Liver (tissue), 8 donors: ENCODE measurements at regions not wholly inside any gene's neighbourhood (a gene's known extent, or its start where the extent isn't known, plus 50 kb on each side); places are given as distances from the start of the nearest gene placed in this dataset.

ENCODE experiments used
- DNase-seq: peaks from one replicate; pipeline ENCODE4 v3.0.0-alpha.2; 2017; ENCODE audit warnings: low spot score
- H3K27ac ChIP-seq, 2 donors: one replicate each; pipeline ENCODE4 v1.7.0; 2013; ENCODE audit warnings: inconsistent platforms in 2 of 2, low read length in 2 of 2, control low read depth in 1 of 2, low read depth in 1 of 2, mild to moderate bottlenecking in 1 of 2
- H3K27me3 ChIP-seq, 4 donors: one replicate each; pipeline versions ENCODE4 v1.6.1 to v1.7.0; 2013; ENCODE audit warnings: low read length in 3 of 4, inconsistent platforms in 1 of 4, mild to moderate bottlenecking in 1 of 4, moderate library complexity in 1 of 4; ENCODE audit not compliant: control insufficient read depth in 4 of 4, insufficient read depth in 4 of 4
- H3K36me3 ChIP-seq, 4 donors: one replicate each; pipeline versions ENCODE4 v1.6.1 to v1.7.0; 2013; ENCODE audit warnings: low read length in 3 of 4, mild to moderate bottlenecking in 3 of 4, low read depth in 1 of 4, moderate library complexity in 1 of 4; ENCODE audit not compliant: control insufficient read depth in 4 of 4, insufficient read depth in 3 of 4
- H3K4me1 ChIP-seq, 4 donors: one replicate each; pipeline versions ENCODE4 v1.6.1 to v1.7.0; 2013; ENCODE audit warnings: low read length in 3 of 4, mild to moderate bottlenecking in 3 of 4, moderate library complexity in 1 of 4; ENCODE audit not compliant: control insufficient read depth in 4 of 4, insufficient read depth in 4 of 4
- H3K4me3 ChIP-seq, 3 donors: one replicate each; pipeline versions ENCODE4 v1.6.1 to v1.7.0; 2013; ENCODE audit warnings: low read length in 3 of 3, control low read depth in 1 of 3, low read depth in 1 of 3, mild to moderate bottlenecking in 1 of 3
- H3K9ac ChIP-seq, 2 donors: one replicate each; pipeline ENCODE4 v1.7.0; 2013; ENCODE audit warnings: low read length in 2 of 2, mild to moderate bottlenecking in 2 of 2, moderate library complexity in 2 of 2, control low read depth in 1 of 2, low read depth in 1 of 2
- H3K9me3 ChIP-seq, 4 donors: one replicate each; pipeline versions ENCODE4 v1.6.1 to v1.7.0; 2013; ENCODE audit warnings: low read length in 3 of 4; ENCODE audit not compliant: control insufficient read depth in 4 of 4
- EGR1 ChIP-seq, 2 donors: IDR thresholded peaks; 2 replicates each; pipeline ENCODE4 v1.6.1; 2016 to 2018; ENCODE audit warnings: antibody characterized with exemption in 2 of 2, low read depth in 2 of 2
- FOXA1 ChIP-seq: IDR thresholded peaks from 2 replicates; pipeline ENCODE4 v1.6.1; 2016; ENCODE audit warnings: antibody characterized with exemption
- FOXA2 ChIP-seq: IDR thresholded peaks from 2 replicates; pipeline ENCODE4 v1.6.1; 2016; ENCODE audit warnings: antibody characterized with exemption
- GABPA ChIP-seq, 2 donors: IDR thresholded peaks in 1 of 2; conservative IDR thresholded peaks in 1 of 2; 2 replicates each; pipeline ENCODE4 v1.6.1; 2016; ENCODE audit warnings: antibody characterized with exemption in 2 of 2, mild to moderate bottlenecking in 1 of 2, moderate library complexity in 1 of 2
- HNF4A ChIP-seq, 2 donors: conservative IDR thresholded peaks; 2 replicates each; pipeline ENCODE4 v1.6.1; 2016; ENCODE audit warnings: antibody characterized with exemption in 2 of 2, mild to moderate bottlenecking in 2 of 2
- HNF4G ChIP-seq: IDR thresholded peaks from 2 replicates; pipeline ENCODE4 v1.6.1; 2016; ENCODE audit warnings: antibody characterized with exemption
- JUND ChIP-seq, 2 donors: IDR thresholded peaks; 2 replicates each; pipeline ENCODE4 v1.6.1; 2016; ENCODE audit warnings: antibody characterized with exemption in 2 of 2
- NR2F2 ChIP-seq: IDR thresholded peaks from 2 replicates; pipeline ENCODE4 v1.6.1; 2016; ENCODE audit warnings: antibody characterized with exemption
- RAD21 ChIP-seq, 2 donors: IDR thresholded peaks; 2 replicates each; pipeline ENCODE4 v1.6.1; 2016; ENCODE audit warnings: antibody characterized with exemption in 2 of 2, mild to moderate bottlenecking in 2 of 2
- RXRA ChIP-seq, 2 donors: IDR thresholded peaks; 2 replicates each; pipeline ENCODE4 v1.6.1; 2017 to 2018; ENCODE audit warnings: antibody characterized with exemption in 2 of 2, mild to moderate bottlenecking in 1 of 2
- SP1 ChIP-seq: IDR thresholded peaks from 2 replicates; pipeline ENCODE4 v1.6.1; 2018; ENCODE audit warnings: antibody characterized with exemption, mild to moderate bottlenecking
- TAF1 ChIP-seq: conservative IDR thresholded peaks from 2 replicates; pipeline ENCODE4 v1.6.1; 2016; ENCODE audit warnings: antibody characterized with exemption, mild to moderate bottlenecking
- YY1 ChIP-seq: IDR thresholded peaks from 2 replicates; pipeline ENCODE4 v1.6.1; 2016; ENCODE audit warnings: antibody characterized with exemption, mild to moderate bottlenecking
- WGBS: extraction: QIAGEN DNeasy Blood & Tissue Kit; methylation state at CpG from one replicate; pipeline ENCODE4 v1.1.7; 2013; 5-methylcytosine and 5-hydroxymethylcytosine counted together
- TF ChIP-seq, protein P1 (sequence below): IDR thresholded peaks from 2 replicates; pipeline ENCODE4 v1.6.1; 2016; ENCODE audit warnings: antibody characterized with exemption
- TF ChIP-seq, protein P2 (sequence below): IDR thresholded peaks from 2 replicates; pipeline ENCODE4 v1.6.1; 2016; ENCODE audit warnings: antibody characterized with exemption
- TF ChIP-seq, protein P3 (sequence below): IDR thresholded peaks from 2 replicates; pipeline ENCODE4 v1.6.1; 2016; ENCODE audit warnings: antibody characterized with exemption, mild to moderate bottlenecking
- TF ChIP-seq, protein P4 (sequence below): IDR thresholded peaks from 2 replicates; pipeline ENCODE4 v1.6.1; 2016; ENCODE audit warnings: antibody characterized with exemption
- TF ChIP-seq, protein P5 (sequence below): fragments of 150-350 bp; IDR thresholded peaks from 2 replicates; pipeline ENCODE4 v1.5.1; 2017; ENCODE audit warnings: improper control_type of control experiment, low read depth, low read length; ENCODE audit not compliant: missing input control
- donor health status: healthy.
- donor health status: healthy.
- donor health status: healthy.
- donor health status: healthy.
- donor health status: healthy.

DNA sequence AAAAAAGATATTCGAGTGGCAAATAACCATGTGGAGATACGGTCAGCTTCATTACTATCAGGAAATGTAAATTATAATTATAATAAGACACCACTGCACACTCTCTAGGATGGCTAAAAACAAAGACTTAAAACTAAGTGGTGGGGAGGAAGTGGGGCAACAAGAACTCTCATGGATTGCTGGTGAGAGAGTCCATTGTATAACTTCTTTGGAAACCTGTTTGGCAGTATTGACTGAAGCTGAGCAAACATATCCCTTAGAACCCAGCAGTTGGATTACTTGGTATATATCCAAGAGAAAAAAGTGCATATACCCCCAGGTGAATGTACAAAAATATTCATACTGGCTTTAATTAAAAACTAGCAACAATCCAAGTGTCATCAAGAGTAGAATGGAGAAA lies 133.7 kb upstream of the CTBP2 start:
- 78% methylated on average over 2 of the region's 2 CpGs for WGBS
- no peak overlapping the region for H3K4me3 ChIP-seq
- H3K27ac ChIP-seq = no peak overlapping the region
- peaks cover 0 to 2% (median 0%) of the 10 kb centered on the region in 4 donors for H3K27me3 ChIP-seq
- H3K4me1 ChIP-seq = no peaks in the 10 kb centered on the region
- no peaks in the 10 kb centered on the region for H3K9me3 ChIP-seq
- DNase-seq = no peak
- H3K9ac ChIP-seq = no peak overlapping the region
- H3K36me3 ChIP-seq = no peaks in the 10 kb centered on the region
- TF ChIP-seq, protein P1, sequence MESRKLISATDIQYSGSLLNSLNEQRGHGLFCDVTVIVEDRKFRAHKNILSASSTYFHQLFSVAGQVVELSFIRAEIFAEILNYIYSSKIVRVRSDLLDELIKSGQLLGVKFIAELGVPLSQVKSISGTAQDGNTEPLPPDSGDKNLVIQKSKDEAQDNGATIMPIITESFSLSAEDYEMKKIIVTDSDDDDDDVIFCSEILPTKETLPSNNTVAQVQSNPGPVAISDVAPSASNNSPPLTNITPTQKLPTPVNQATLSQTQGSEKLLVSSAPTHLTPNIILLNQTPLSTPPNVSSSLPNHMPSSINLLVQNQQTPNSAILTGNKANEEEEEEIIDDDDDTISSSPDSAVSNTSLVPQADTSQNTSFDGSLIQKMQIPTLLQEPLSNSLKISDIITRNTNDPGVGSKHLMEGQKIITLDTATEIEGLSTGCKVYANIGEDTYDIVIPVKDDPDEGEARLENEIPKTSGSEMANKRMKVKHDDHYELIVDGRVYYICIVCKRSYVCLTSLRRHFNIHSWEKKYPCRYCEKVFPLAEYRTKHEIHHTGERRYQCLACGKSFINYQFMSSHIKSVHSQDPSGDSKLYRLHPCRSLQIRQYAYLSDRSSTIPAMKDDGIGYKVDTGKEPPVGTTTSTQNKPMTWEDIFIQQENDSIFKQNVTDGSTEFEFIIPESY = no peak

DNA sequence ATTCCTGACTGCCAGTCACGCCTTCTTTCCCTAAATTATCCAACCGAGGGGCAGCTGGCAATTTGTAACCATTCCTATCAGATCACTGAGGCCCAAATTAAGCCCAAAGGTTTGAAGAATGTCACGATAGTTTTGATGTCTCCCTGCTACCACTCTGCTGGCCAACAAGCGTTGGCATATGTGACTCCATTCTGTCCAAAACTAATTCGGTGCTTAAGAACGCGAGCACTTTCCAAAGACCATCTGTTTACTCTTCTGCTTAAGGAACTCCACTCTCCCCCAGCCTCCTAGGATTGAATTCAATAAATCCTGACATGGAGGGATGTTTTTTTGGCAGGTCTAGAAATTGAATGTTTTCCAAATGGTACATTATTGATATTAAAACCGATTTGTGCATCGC lies 131.5 kb upstream of the CTBP2 start:
- Histone ChIP-seq H3K27me3 (peaks cover 0 to 2% (median 0%) of the 10 kb centered on the region in 4 donors), H3K4me1 (no peaks in the 10 kb centered on the region), H3K36me3 (no peaks in the 10 kb centered on the region), H3K27ac (no peak overlapping the region), H3K4me3 (no peak overlapping the region), H3K9me3 (peaks cover 0 to 1% (median 0%) of the 10 kb centered on the region in 4 donors), H3K9ac (no peak overlapping the region)
- no peak for DNase-seq
- 79% methylated on average over 9 of the region's 9 CpGs for WGBS
- TF ChIP-seq YY1 (no peak), FOXA1 (no peak), JUND (IDR thresholded peaks at IDR 0.05) (no peak), RAD21 (IDR thresholded peaks at IDR 0.05) (no peak), HNF4A (conservative IDR thresholded peaks at IDR 0.05) (no peak), FOXA2 (no peak), EGR1 (IDR thresholded peaks at IDR 0.05; ENCODE audit: low read depth in 2 of 2) (no peak), HNF4G (no peak), GABPA (IDR thresholded peaks at IDR 0.05 in 1 of 2, conservative IDR thresholded peaks at IDR 0.05 in 1 of 2) (no peak), NR2F2 (no peak), TAF1 (no peak), RXRA (IDR thresholded peaks at IDR 0.05) (no peak), SP1 (no peak)
- TF ChIP-seq, protein P2, sequence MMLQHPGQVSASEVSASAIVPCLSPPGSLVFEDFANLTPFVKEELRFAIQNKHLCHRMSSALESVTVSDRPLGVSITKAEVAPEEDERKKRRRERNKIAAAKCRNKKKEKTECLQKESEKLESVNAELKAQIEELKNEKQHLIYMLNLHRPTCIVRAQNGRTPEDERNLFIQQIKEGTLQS = no peak
- TF ChIP-seq, protein P1 = no peak
- TF ChIP-seq, protein P3, sequence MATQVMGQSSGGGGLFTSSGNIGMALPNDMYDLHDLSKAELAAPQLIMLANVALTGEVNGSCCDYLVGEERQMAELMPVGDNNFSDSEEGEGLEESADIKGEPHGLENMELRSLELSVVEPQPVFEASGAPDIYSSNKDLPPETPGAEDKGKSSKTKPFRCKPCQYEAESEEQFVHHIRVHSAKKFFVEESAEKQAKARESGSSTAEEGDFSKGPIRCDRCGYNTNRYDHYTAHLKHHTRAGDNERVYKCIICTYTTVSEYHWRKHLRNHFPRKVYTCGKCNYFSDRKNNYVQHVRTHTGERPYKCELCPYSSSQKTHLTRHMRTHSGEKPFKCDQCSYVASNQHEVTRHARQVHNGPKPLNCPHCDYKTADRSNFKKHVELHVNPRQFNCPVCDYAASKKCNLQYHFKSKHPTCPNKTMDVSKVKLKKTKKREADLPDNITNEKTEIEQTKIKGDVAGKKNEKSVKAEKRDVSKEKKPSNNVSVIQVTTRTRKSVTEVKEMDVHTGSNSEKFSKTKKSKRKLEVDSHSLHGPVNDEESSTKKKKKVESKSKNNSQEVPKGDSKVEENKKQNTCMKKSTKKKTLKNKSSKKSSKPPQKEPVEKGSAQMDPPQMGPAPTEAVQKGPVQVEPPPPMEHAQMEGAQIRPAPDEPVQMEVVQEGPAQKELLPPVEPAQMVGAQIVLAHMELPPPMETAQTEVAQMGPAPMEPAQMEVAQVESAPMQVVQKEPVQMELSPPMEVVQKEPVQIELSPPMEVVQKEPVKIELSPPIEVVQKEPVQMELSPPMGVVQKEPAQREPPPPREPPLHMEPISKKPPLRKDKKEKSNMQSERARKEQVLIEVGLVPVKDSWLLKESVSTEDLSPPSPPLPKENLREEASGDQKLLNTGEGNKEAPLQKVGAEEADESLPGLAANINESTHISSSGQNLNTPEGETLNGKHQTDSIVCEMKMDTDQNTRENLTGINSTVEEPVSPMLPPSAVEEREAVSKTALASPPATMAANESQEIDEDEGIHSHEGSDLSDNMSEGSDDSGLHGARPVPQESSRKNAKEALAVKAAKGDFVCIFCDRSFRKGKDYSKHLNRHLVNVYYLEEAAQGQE = no peak
- TF ChIP-seq, protein P4, sequence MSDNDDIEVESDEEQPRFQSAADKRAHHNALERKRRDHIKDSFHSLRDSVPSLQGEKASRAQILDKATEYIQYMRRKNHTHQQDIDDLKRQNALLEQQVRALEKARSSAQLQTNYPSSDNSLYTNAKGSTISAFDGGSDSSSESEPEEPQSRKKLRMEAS = no peak
- TF ChIP-seq, protein P5, sequence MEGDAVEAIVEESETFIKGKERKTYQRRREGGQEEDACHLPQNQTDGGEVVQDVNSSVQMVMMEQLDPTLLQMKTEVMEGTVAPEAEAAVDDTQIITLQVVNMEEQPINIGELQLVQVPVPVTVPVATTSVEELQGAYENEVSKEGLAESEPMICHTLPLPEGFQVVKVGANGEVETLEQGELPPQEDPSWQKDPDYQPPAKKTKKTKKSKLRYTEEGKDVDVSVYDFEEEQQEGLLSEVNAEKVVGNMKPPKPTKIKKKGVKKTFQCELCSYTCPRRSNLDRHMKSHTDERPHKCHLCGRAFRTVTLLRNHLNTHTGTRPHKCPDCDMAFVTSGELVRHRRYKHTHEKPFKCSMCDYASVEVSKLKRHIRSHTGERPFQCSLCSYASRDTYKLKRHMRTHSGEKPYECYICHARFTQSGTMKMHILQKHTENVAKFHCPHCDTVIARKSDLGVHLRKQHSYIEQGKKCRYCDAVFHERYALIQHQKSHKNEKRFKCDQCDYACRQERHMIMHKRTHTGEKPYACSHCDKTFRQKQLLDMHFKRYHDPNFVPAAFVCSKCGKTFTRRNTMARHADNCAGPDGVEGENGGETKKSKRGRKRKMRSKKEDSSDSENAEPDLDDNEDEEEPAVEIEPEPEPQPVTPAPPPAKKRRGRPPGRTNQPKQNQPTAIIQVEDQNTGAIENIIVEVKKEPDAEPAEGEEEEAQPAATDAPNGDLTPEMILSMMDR = no peak
